ENCODE measurements at regions not wholly inside any gene's neighbourhood (a gene's known extent, or its start where the extent isn't known, plus 50 kb on each side); places are given as distances from the start of the nearest gene placed in this dataset.
"Not testable (repeated sequence)": the region's sequence is repeated elsewhere in the genome, so short reads cannot be mapped to it uniquely, and the experiment has no call there.

DNA sequence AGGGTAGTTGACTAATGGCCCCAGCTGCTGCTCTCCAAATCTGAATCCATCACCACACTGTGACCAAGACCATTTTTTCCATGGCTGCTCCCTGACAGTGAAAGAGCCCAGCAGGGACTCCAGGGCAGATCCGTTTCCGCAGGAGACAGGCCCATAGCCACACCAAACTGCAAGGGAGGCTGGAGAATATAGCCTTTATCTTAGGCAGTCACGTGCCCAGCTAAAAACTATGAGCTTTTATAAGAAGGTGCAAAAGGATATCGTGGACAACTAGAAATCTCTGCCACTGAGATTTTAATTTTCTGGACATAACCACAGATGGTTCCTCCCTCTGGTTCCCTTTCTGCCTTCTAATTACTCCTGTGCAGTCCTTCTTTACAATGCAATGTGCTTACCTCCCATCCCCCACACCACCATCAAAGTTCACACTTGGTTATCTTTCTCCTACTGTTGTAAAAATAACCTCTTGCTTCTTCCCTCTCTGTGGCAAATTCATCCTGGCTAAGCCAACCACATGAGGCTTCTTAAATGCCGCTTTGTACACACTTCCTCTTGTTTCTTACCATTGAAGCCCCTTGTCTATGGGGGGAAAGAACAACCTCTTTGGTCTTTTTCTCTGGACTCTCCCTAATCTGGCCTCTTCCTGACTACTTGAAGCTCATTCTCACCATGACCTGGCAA is 233.7 kb downstream of the SHQ1 start:
- TF ChIP-seq, protein P1, sequence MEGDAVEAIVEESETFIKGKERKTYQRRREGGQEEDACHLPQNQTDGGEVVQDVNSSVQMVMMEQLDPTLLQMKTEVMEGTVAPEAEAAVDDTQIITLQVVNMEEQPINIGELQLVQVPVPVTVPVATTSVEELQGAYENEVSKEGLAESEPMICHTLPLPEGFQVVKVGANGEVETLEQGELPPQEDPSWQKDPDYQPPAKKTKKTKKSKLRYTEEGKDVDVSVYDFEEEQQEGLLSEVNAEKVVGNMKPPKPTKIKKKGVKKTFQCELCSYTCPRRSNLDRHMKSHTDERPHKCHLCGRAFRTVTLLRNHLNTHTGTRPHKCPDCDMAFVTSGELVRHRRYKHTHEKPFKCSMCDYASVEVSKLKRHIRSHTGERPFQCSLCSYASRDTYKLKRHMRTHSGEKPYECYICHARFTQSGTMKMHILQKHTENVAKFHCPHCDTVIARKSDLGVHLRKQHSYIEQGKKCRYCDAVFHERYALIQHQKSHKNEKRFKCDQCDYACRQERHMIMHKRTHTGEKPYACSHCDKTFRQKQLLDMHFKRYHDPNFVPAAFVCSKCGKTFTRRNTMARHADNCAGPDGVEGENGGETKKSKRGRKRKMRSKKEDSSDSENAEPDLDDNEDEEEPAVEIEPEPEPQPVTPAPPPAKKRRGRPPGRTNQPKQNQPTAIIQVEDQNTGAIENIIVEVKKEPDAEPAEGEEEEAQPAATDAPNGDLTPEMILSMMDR (IDR thresholded peaks at IDR 0.05), result no peak
- H3K9me3 Mint-ChIP-seq (ENCODE audit: unreplicated experiment), result peaks cover 3% of the 10 kb centered on the region
- H3K36me3 Mint-ChIP-seq (ENCODE audit: unreplicated experiment), result no peaks in the 10 kb centered on the region
- H3K27ac Mint-ChIP-seq (ENCODE audit: unreplicated experiment), result no peak overlapping the region
- no peaks in the 10 kb centered on the region for H3K4me1 Mint-ChIP-seq (ENCODE audit: unreplicated experiment)
- H3K4me3 Mint-ChIP-seq (ENCODE audit: unreplicated experiment), result no peak overlapping the region
- no peak for DNase-seq (ENCODE audit: extremely low spot score, unreplicated experiment)
- H3K27me3 Mint-ChIP-seq (ENCODE audit: unreplicated experiment), result peaks cover 19% of the 10 kb centered on the region

DNA sequence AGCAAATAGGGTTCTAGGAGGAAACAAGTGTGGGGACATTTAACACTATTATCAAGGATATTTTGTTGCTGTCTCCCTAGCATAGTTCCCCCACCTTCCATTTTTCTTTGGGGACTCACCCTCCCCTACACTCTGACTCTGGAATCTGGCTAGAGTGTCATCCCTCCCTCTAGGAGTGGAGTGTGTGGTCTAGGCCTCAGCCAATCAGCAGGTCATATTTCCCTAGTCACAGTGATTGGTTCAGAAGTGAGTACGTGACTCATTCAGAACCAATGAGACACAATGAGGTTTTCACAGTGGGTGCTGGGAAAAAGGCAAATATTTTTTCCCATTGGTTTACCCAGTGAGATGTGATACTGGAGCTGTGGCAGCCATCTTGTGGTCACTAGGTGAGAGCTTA is 234.4 kb downstream of the SHQ1 start:
- no peaks in the 10 kb centered on the region for H3K36me3 Mint-ChIP-seq (ENCODE audit: unreplicated experiment)
- DNase-seq (ENCODE audit: extremely low spot score, unreplicated experiment), result no peak
- H3K4me1 Mint-ChIP-seq (ENCODE audit: unreplicated experiment), result no peaks in the 10 kb centered on the region
- TF ChIP-seq, protein P1 (IDR thresholded peaks at IDR 0.05), result no peak
- no peak overlapping the region for H3K27ac Mint-ChIP-seq (ENCODE audit: unreplicated experiment)
- H3K9me3 Mint-ChIP-seq (ENCODE audit: unreplicated experiment), result peaks cover 3% of the 10 kb centered on the region
- H3K4me3 Mint-ChIP-seq (ENCODE audit: unreplicated experiment), result no peak overlapping the region
- H3K27me3 Mint-ChIP-seq (ENCODE audit: unreplicated experiment), result peaks cover 16% of the 10 kb centered on the region

DNA sequence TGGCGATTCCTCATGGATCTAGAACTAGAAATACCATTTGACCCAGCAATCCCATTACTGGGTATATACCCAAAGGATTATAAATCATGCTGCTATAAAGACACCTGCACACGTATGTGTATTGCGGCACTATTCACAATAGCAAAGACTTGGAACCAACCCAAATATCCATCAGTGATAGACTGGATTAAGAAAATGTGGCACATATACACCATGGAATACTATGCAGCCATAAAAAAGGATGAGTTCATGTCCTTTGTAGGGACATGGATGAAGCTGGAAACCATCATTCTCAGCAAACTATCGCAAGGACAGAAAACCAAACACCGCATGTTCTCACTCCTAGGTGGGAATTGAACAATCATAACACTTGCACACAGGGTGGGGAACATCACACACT is 239.1 kb downstream of the SHQ1 start:
- not testable (repeated sequence) for H3K36me3 Mint-ChIP-seq (ENCODE audit: unreplicated experiment); H3K4me3 Mint-ChIP-seq (ENCODE audit: unreplicated experiment); H3K27ac Mint-ChIP-seq (ENCODE audit: unreplicated experiment); DNase-seq (ENCODE audit: extremely low spot score, unreplicated experiment); H3K9me3 Mint-ChIP-seq (ENCODE audit: unreplicated experiment); H3K4me1 Mint-ChIP-seq (ENCODE audit: unreplicated experiment)
- peaks cover 26% of the 10 kb centered on the region for H3K27me3 Mint-ChIP-seq (ENCODE audit: unreplicated experiment)

DNA sequence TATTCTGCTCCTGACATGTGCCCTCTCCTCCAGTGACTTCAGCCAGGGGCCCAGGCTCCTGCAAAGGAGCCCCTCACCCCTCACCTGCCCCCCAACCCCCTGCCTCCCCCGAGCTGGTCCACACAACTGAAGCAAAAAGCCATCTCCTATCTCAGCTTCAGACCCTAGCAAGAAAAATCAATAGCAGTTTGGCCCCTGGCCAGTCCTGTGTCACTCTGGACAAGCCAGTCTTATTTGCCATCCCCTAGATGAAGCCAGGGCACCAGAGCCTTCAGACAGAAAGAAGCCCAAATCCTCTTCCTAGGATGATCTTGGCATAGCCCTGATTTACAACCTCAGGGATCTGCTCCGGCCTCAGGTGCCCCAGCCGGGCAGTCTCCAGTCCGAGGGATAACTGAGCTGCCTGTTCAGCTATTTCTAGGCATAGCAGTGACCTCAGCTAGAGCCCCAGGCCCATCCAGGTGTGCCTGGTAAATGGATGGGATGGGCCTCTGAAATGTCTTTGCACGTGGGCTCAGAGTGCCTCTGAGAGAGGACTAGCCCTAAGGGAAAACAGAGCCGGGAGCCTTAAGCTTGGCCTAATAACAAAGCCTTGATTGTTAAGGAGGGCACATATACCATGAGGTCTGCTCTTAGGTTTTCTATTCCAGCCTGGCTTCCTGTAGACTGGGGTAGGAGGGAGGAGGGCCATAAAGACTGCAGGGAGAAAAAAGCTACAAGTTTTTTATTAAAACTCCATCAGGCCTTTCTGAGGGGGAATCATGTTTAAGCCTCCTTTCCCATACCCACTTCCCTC is 242.0 kb downstream of the SHQ1 start:
- Mint-ChIP-seq H3K36me3 (ENCODE audit: unreplicated experiment) (no peaks in the 10 kb centered on the region), H3K4me1 (ENCODE audit: unreplicated experiment) (no peaks in the 10 kb centered on the region), H3K9me3 (ENCODE audit: unreplicated experiment) (no peaks in the 10 kb centered on the region), H3K4me3 (ENCODE audit: unreplicated experiment) (no peak overlapping the region), H3K27me3 (ENCODE audit: unreplicated experiment) (peaks cover 38% of the 10 kb centered on the region), H3K27ac (ENCODE audit: unreplicated experiment) (no peak overlapping the region)
- DNase-seq (ENCODE audit: extremely low spot score, unreplicated experiment), result no peak
- TF ChIP-seq, protein P1 (IDR thresholded peaks at IDR 0.05), result no peak

DNA sequence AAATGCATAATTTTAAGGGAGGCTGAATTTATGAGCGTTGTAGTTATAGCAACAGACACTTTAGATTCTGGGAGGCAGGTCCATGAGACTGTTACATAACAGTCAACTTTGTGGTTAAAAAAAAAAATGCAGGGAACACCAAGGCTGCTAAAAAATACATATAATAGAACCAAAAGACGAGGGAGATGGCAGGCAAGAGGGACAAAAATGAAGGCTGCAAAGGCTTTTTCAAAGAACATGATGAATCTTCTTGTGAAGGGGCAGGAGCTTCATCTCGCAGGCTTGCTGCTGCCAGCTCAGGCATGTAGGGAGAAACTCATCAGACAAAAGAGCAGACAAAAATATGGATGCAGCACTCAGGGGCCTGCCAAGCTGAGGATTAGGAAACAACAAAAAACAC is 243.9 kb downstream of the SHQ1 start:
- H3K27ac Mint-ChIP-seq (ENCODE audit: unreplicated experiment), result no peak overlapping the region
- no peak for DNase-seq (ENCODE audit: extremely low spot score, unreplicated experiment)
- no peak overlapping the region for H3K4me3 Mint-ChIP-seq (ENCODE audit: unreplicated experiment)
- no peaks in the 10 kb centered on the region for H3K9me3 Mint-ChIP-seq (ENCODE audit: unreplicated experiment)
- H3K27me3 Mint-ChIP-seq (ENCODE audit: unreplicated experiment), result peaks cover 42% of the 10 kb centered on the region
- no peaks in the 10 kb centered on the region for H3K36me3 Mint-ChIP-seq (ENCODE audit: unreplicated experiment)
- TF ChIP-seq, protein P1 (IDR thresholded peaks at IDR 0.05), result no peak
- H3K4me1 Mint-ChIP-seq (ENCODE audit: unreplicated experiment), result no peaks in the 10 kb centered on the region

Measured in osteocyte (in vitro differentiated cells).